ENCODE measurements at regions not wholly inside any gene's neighbourhood (a gene's known extent, or its start where the extent isn't known, plus 50 kb on each side); places are given as distances from the start of the nearest gene placed in this dataset.

GRCh38 chr5:57568136-57568535 is 85.5 kb upstream of the ACTBL2 start:
- ATAC-seq (no peak), DNase-seq (ENCODE audit: low read depth, low spot score) (no peak)
- Histone ChIP-seq H3K4me3 (ENCODE audit: low read depth in 2 of 2, low read length in 2 of 2) (no peak overlapping the region), H3K4me1 (ENCODE audit: control insufficient read depth, insufficient read depth, low read length) (no peaks in the 10 kb centered on the region), H3K27me3 (ENCODE audit: control insufficient read depth, insufficient read depth, low read length) (no peaks in the 10 kb centered on the region), H3K27ac (ENCODE audit: low read length) (no peak overlapping the region), H3K36me3 (ENCODE audit: control insufficient read depth, insufficient read depth, low read length) (no peaks in the 10 kb centered on the region; the same call in 1 of the 2 replicates), H3K9me3 (ENCODE audit: control insufficient read depth, insufficient read depth, low read depth, low read length) (no peaks in the 10 kb centered on the region; the same call in 1 of the 2 replicates)
- intact Hi-C loops (cut with micrococcal nuclease; ENCODE audit: unreplicated experiment): no loop called here
- ChIA-PET CTCF (no interaction called here), POLR2A (no interaction called here)
- BruUV-seq (replicated peaks): no TSS peak
- TF ChIP-seq, protein P1, sequence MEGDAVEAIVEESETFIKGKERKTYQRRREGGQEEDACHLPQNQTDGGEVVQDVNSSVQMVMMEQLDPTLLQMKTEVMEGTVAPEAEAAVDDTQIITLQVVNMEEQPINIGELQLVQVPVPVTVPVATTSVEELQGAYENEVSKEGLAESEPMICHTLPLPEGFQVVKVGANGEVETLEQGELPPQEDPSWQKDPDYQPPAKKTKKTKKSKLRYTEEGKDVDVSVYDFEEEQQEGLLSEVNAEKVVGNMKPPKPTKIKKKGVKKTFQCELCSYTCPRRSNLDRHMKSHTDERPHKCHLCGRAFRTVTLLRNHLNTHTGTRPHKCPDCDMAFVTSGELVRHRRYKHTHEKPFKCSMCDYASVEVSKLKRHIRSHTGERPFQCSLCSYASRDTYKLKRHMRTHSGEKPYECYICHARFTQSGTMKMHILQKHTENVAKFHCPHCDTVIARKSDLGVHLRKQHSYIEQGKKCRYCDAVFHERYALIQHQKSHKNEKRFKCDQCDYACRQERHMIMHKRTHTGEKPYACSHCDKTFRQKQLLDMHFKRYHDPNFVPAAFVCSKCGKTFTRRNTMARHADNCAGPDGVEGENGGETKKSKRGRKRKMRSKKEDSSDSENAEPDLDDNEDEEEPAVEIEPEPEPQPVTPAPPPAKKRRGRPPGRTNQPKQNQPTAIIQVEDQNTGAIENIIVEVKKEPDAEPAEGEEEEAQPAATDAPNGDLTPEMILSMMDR (IDR thresholded peaks at IDR 0.05): no peak
- no peak for TF ChIP-seq POLR2AphosphoS5 (IDR thresholded peaks at IDR 0.05; ENCODE audit: low read depth, low read length)
- in situ Hi-C loops (cut with HindIII; ENCODE audit: low pct_unique_long_range_greater_than_20kb, low sequenced_read_pairs): no loop called here

GRCh38 chr5:57566914-57567313 is 84.3 kb upstream of the ACTBL2 start:
- Histone ChIP-seq H3K9me3 (ENCODE audit: control insufficient read depth, insufficient read depth, low read depth, low read length) (no peaks in the 10 kb centered on the region), H3K36me3 (ENCODE audit: control insufficient read depth, insufficient read depth, low read length) (no peaks in the 10 kb centered on the region; the same call in 1 of the 2 replicates), H3K4me1 (ENCODE audit: control insufficient read depth, insufficient read depth, low read length) (no peaks in the 10 kb centered on the region), H3K27ac (ENCODE audit: low read length) (no peak overlapping the region), H3K4me3 (ENCODE audit: low read depth in 2 of 2, low read length in 2 of 2) (no peak overlapping the region), H3K27me3 (ENCODE audit: control insufficient read depth, insufficient read depth, low read length) (no peaks in the 10 kb centered on the region)
- BruUV-seq (replicated peaks): no TSS peak
- ChIA-PET POLR2A (interaction anchor here (0.5 kb wide), 1 partner anchor 298 kb away, joined by 3 read pairs; no protein-coding TSS in a partner anchor), CTCF (no interaction called here)
- no peak for TF ChIP-seq POLR2AphosphoS5 (IDR thresholded peaks at IDR 0.05; ENCODE audit: low read depth, low read length)
- TF ChIP-seq REST (IDR thresholded peaks at IDR 0.05; ENCODE audit: insufficient read depth in 1 of 2, low read depth in 2 of 2, low read length in 1 of 2): no peak
- TF ChIP-seq, protein P1 (IDR thresholded peaks at IDR 0.05): no peak
- no peak for TF ChIP-seq TCF7L2 (IDR thresholded peaks at IDR 0.05; ENCODE audit: low read depth, low read length)
- no peak for TF ChIP-seq SIN3A (IDR thresholded peaks at IDR 0.05; ENCODE audit: borderline replicate concordance, insufficient read depth, low read depth, low read length)
- ATAC-seq (no peak), DNase-seq (ENCODE audit: low read depth, low spot score) (no peak)
- in situ Hi-C loops (cut with HindIII; ENCODE audit: low pct_unique_long_range_greater_than_20kb, low sequenced_read_pairs): no loop called here
- intact Hi-C loops (cut with micrococcal nuclease; ENCODE audit: unreplicated experiment): no loop called here

All from Panc1 (cell line).